Neural cell (in vitro differentiated cells): ENCODE measurements at regions not wholly inside any gene's neighbourhood (a gene's known extent, or its start where the extent isn't known, plus 50 kb on each side); places are given as distances from the start of the nearest gene placed in this dataset.

Experiments
- H2AFZ ChIP-seq: fragments of 200-600, 300-800 bp; sonication (generic), shearing (Covaris generic); 2 replicates; pipeline ENCODE4 v1.6.0; 2014; ENCODE audit warnings: low read depth, mild to moderate bottlenecking, antibody characterized with exemption, low read length, moderate library complexity
- H3F3A ChIP-seq: fragments of 200-600 bp; shearing (Covaris generic); 2 replicates; pipeline ENCODE4 v1.6.1; 2016; ENCODE audit warnings: mild to moderate bottlenecking, moderate library complexity, mixed read lengths, antibody characterized with exemption, low read length; ENCODE audit not compliant: insufficient read depth, poor library complexity, severe bottlenecking
- H3K27ac ChIP-seq: fragments of 200-600, 300-800 bp; sonication (generic), shearing (Covaris generic); 2 replicates; pipeline ENCODE4 v1.5.1; 2014; ENCODE audit warnings: mild to moderate bottlenecking, low read length, moderate library complexity
- H3K27me3 ChIP-seq: fragments of 300-800, 200-600 bp; sonication (generic), shearing (Covaris generic); 2 replicates; pipeline ENCODE4 v1.6.0; 2014; ENCODE audit warnings: mild to moderate bottlenecking, low read depth, low read length, moderate library complexity; ENCODE audit not compliant: insufficient read depth
- H3K36me3 ChIP-seq: fragments of 300-800, 200-600 bp; sonication (generic), shearing (Covaris generic); 2 replicates; pipeline ENCODE4 v1.5.1; 2014; ENCODE audit warnings: mild to moderate bottlenecking, antibody characterized with exemption, low read length, moderate library complexity; ENCODE audit not compliant: insufficient read depth
- H3K4me2 ChIP-seq: fragments of 300-800, 200-600 bp; sonication (generic), shearing (Covaris generic); 2 replicates; pipeline ENCODE4 v1.6.0; 2014; ENCODE audit warnings: mild to moderate bottlenecking, low read length
- H3K4me3 ChIP-seq: fragments of 300-800, 200-600 bp; sonication (generic), shearing (Covaris generic); 2 replicates; pipeline ENCODE4 v1.5.1; 2014; ENCODE audit warnings: mild to moderate bottlenecking, low read length, moderate library complexity
- H3K79me2 ChIP-seq: fragments of 200-600 bp; shearing (Covaris generic); replicated peaks from 2 replicates; pipeline ENCODE4 v1.6.0; 2014; ENCODE audit warnings: mild to moderate bottlenecking, low read length, moderate library complexity; ENCODE audit not compliant: insufficient read depth
- H3K9ac ChIP-seq: fragments of 300-800, 200-600 bp; sonication (generic), shearing (Covaris generic); 2 replicates; pipeline ENCODE4 v1.6.1; 2016; ENCODE audit warnings: mild to moderate bottlenecking, low read length, mixed read lengths
- H3K9me2 ChIP-seq: fragments of 200-600 bp; shearing (Covaris generic); 2 replicates; pipeline ENCODE4 v1.6.1; 2016; ENCODE audit warnings: mild to moderate bottlenecking, low read length, mixed read lengths; ENCODE audit not compliant: insufficient read depth
- H3K9me3 ChIP-seq: fragments of 200-600, 300-800 bp; sonication (generic), shearing (Covaris generic); 2 replicates; pipeline ENCODE4 v1.6.1; 2016; ENCODE audit warnings: mild to moderate bottlenecking, mixed run types, low read length, moderate library complexity, mixed read lengths
- H4K20me1 ChIP-seq: fragments of 200-600 bp; shearing (Covaris generic); 2 replicates; pipeline ENCODE4 v1.6.1; 2016; ENCODE audit warnings: mild to moderate bottlenecking, mixed run types; ENCODE audit not compliant: insufficient read depth
- CTCF ChIP-seq: fragments of 450-650 bp; IDR thresholded peaks from 2 replicates; pipeline ENCODE4 v1.5.1; 2014; ENCODE audit warnings: antibody characterized with exemption, mild to moderate bottlenecking, moderate library complexity; ENCODE audit not compliant: poor library complexity, severe bottlenecking
- EP300 ChIP-seq: fragments of 450-650 bp; conservative IDR thresholded peaks from 2 replicates; pipeline ENCODE4 v1.6.1; 2014; ENCODE audit warnings: antibody characterized with exemption, mild to moderate bottlenecking, moderate library complexity; ENCODE audit not compliant: poor library complexity, severe bottlenecking
- EZH2 ChIP-seq: fragments of 200-600, 300-800 bp; shearing (Covaris generic), sonication (generic); IDR thresholded peaks from 2 replicates; pipeline ENCODE4 v1.6.1; 2014; ENCODE audit warnings: antibody characterized with exemption, low read length, borderline replicate concordance, mild to moderate bottlenecking; ENCODE audit not compliant: insufficient read depth, poor library complexity, severe bottlenecking
- MXI1 ChIP-seq: fragments of 450-650 bp; conservative IDR thresholded peaks from 2 replicates; pipeline ENCODE4 v1.6.1; 2014; ENCODE audit warnings: antibody characterized with exemption, mild to moderate bottlenecking; ENCODE audit not compliant: poor library complexity, severe bottlenecking
- POLR2AphosphoS5 ChIP-seq: IDR thresholded peaks from 2 replicates; pipeline ENCODE4 v1.6.1; 2012
- RAD21 ChIP-seq: fragments of 450-650 bp; conservative IDR thresholded peaks from 2 replicates; pipeline ENCODE4 v1.6.1; 2014; ENCODE audit warnings: antibody characterized with exemption, mild to moderate bottlenecking, moderate library complexity
- REST ChIP-seq: IDR thresholded peaks from 2 replicates; pipeline ENCODE4 v1.6.1; 2012; ENCODE audit warnings: borderline replicate concordance
- SMC3 ChIP-seq: fragments of 450-650 bp; conservative IDR thresholded peaks from 2 replicates; pipeline ENCODE4 v1.6.1; 2014; ENCODE audit warnings: antibody characterized with exemption, mild to moderate bottlenecking, moderate library complexity; ENCODE audit not compliant: poor library complexity
- TAF1 ChIP-seq: IDR thresholded peaks from 2 replicates; pipeline ENCODE4 v1.6.1; 2012; ENCODE audit warnings: low read depth

GRCh38 chr3:80366808-80367548 is 599.2 kb upstream of the ROBO1 start:
- no peaks in the 10 kb centered on the region for H3K9me2 ChIP-seq
- H3K79me2 ChIP-seq, result no peaks in the 10 kb centered on the region
- H4K20me1 ChIP-seq, result no peaks in the 10 kb centered on the region
- no peak overlapping the region for H3K4me3 ChIP-seq
- no peak overlapping the region for H2AFZ ChIP-seq
- no peak overlapping the region for H3K9ac ChIP-seq
- no peaks in the 10 kb centered on the region for H3K27me3 ChIP-seq
- no peaks in the 10 kb centered on the region for H3K9me3 ChIP-seq
- H3K36me3 ChIP-seq, result no peaks in the 10 kb centered on the region
- H3F3A ChIP-seq, result no peaks in the 10 kb centered on the region
- H3K27ac ChIP-seq, result no peak overlapping the region
- TF ChIP-seq RAD21 (no peak), REST (no peak), TAF1 (no peak), POLR2AphosphoS5 (no peak), CTCF (no peak), MXI1 (no peak), EZH2 (no peak), SMC3 (no peak), EP300 (no peak)
- no peak overlapping the region for H3K4me2 ChIP-seq

DNA sequence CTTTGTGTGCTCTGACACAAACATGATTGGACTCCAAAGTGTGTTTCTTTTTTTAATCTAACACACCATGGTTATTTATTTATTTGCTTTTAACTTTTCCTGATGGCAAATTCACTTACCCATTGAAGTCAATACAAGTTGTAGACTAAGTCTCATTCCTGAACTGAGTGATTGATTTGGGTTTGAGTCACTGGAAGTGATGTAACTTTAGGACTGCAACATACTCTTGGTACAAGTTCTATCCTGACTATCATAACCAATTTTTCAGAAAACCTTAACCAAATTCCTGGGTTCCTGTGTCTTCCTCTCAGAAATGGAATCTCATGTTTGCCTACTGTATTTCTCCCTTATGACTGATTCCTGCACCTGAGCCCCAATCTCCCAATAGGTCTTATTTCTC is 590.0 kb upstream of the ROBO1 start:
- Histone ChIP-seq H3K27me3 (no peaks in the 10 kb centered on the region), H4K20me1 (no peaks in the 10 kb centered on the region), H3F3A (no peaks in the 10 kb centered on the region), H2AFZ (no peak overlapping the region), H3K27ac (no peak overlapping the region), H3K9ac (no peak overlapping the region), H3K36me3 (no peaks in the 10 kb centered on the region), H3K4me3 (no peak overlapping the region), H3K79me2 (no peaks in the 10 kb centered on the region), H3K4me2 (no peak overlapping the region), H3K9me3 (no peaks in the 10 kb centered on the region), H3K9me2 (no peaks in the 10 kb centered on the region)
- TF ChIP-seq POLR2AphosphoS5 (no peak), REST (no peak), CTCF (no peak), RAD21 (no peak), EZH2 (no peak), MXI1 (no peak), EP300 (no peak)
